ENCODE measurements at regions not wholly inside any gene's neighbourhood (a gene's known extent, or its start where the extent isn't known, plus 50 kb on each side); places are given as distances from the start of the nearest gene placed in this dataset.
"Not testable (repeated sequence)": the region's sequence is repeated elsewhere in the genome, so short reads cannot be mapped to it uniquely, and the experiment has no call there.

- no peak for ATAC-seq
- intact Hi-C loops (cut with DNase I, micrococcal nuclease), result no loop called here
- DNase-seq, result no peak
Observed at GRCh38 chr12:89234324-89235114, 117.8 kb downstream of the DUSP6 start.

DNA sequence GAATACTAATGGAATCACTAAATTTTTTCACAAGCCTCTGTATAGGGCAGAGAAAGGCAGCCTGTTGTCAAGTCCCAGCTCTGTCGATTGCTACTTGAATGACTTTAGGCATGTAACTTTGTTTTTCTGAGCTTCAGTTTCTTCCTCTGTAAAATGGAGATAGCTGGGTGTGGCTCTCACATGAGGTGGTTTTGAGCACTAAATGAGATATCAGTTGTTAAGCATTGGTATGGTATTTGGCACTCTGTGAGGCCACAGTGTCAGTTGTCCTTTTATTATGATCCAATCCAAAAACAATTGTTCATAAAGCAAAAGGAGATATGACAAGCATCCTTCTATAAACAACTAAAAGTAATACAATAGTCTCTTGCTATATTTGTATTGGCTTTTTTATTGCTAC, 120.6 kb downstream of the DUSP6 start:
- intact Hi-C loops (cut with DNase I, micrococcal nuclease), result no loop called here
- ATAC-seq (peak; percentile 27), DNase-seq (no peak)

DNA sequence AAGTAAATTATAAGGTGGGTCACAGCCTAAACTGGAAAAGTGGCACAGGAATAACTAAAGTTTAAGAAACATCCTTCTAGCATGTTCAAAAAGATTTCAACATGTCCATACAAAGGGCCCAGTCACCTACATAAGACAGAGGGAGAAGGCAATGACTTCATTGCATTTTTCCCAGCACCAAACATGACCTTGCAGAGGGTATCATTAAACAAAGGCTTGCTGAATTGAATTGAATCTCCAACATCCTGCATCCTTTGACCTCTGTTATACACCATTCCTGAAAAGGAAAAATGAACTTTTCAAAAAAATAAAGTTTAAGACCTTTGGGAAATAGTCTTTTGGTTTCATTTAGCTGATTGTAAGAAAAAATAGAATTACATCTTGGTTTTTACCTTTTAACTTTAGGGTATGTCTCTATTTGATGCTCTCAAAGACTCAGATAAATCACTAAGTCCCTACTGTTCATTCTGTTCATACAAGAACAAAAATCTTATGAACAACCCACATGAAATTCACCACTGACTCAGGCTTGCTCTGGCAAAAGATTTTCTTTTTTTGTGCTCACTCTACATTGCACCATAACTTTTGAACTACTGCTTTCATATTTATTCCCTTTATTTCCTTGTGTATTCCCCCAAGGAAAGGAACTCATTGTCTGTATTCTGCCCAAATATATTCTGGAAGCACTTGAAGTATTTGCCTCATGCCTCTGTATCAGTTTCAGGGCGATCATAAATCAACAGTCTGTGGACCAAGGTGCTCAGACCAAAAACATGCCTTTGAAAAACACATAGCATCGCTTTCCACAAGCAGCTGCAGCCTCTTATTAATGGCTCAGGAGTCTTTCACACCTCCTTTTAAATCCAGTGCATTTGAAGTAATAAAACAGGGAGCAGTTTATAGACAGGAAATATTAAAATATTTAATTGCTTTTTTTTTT, 121.7 kb downstream of the DUSP6 start:
- intact Hi-C loops (cut with DNase I, micrococcal nuclease), result no loop called here
- DNase-seq, result no peak
- ATAC-seq, result no peak

GRCh38 chr12:89228491-89228890, 123.8 kb downstream of the DUSP6 start:
- no peak for DNase-seq
- no peak for ATAC-seq
- intact Hi-C loops (cut with DNase I, micrococcal nuclease), result no loop called here

DNA sequence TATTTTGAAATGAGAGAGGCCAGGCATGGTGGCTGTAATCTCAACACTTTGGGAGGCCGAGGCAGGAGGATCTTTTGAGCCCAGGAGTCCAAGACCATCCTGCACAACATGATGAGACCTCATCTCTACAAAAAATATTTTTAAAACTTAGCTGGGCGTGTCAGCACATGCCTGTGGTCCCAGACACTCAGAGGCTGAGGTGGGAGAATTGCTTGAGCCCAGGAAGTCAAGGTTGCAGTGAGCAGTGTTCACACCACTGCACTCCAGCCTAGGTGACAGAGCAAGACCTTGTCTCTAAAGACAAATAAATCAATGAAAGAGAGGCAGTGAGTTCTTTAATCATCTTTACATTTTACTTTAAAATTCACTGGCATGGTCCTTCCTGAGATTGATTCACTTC, 124.5 kb downstream of the DUSP6 start:
- DNase-seq (no peak), ATAC-seq (no peak)
- intact Hi-C loops (cut with DNase I, micrococcal nuclease), result no loop called here

DNA sequence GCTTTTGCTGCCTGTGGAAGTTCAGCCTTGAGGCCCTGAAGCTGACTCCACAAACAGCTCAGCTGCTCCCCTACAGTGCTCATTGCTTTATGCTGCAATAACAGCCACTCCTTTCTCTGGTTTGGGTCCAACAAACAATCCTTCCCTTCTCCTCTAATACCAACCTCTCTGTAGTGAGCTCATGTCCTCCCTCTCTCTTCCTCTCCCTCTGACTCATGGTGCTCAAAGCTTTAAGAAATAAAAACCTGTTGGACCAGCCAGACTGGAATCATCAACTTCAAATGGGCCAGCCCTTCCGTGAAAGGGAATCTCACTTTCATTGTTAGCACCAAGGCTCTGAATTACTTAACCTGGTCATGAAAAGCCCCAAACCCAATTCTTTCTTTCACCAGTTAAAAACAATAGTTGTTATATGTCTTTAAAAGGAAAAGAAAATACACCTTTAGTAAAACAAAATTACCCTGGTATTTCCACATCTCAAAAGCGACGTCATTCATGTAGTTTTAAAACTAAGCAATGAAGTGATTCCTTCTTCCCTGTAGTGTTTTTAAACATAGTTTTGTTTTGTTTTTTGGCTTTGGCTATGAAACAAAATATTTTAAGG, 126.4 kb downstream of the DUSP6 start:
- peak; percentile 26 to 50 for DNase-seq
- peak; percentile 98 for ATAC-seq
- intact Hi-C loops (cut with DNase I, micrococcal nuclease), result no loop called here

DNA sequence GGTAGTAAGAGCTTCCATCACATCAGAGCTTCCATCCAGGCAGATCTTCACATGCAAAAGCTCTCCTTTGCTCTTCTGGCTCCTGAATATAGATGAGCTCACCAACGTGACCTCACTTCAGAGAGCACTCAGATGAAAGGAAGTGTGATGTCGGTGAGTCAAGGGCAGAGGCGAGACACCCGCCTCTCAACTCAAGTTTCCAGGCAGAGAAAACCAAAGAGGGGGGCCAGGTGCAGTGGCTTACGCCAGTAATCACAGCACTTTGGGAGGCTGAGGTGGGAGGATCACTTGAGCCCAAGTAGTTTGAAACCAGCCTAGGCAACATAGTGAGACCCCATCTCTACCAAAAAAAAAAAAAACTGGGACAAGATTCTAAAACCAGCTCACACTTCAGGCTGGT, 126.9 kb downstream of the DUSP6 start:
- ATAC-seq (peak; percentile 60), DNase-seq (peak; percentile 22 to 37)
- intact Hi-C loops (cut with DNase I, micrococcal nuclease), result no loop called here

- intact Hi-C loops (cut with DNase I, micrococcal nuclease); ATAC-seq; DNase-seq: not testable (repeated sequence)
Observed at GRCh38 chr12:89222580-89222979, 129.7 kb downstream of the DUSP6 start.

GRCh38 chr12:89217472-89217871, 134.8 kb downstream of the DUSP6 start:
- intact Hi-C loops (cut with DNase I, micrococcal nuclease), result no loop called here
- ATAC-seq (peak; percentile 67), DNase-seq (no peak)

DNA sequence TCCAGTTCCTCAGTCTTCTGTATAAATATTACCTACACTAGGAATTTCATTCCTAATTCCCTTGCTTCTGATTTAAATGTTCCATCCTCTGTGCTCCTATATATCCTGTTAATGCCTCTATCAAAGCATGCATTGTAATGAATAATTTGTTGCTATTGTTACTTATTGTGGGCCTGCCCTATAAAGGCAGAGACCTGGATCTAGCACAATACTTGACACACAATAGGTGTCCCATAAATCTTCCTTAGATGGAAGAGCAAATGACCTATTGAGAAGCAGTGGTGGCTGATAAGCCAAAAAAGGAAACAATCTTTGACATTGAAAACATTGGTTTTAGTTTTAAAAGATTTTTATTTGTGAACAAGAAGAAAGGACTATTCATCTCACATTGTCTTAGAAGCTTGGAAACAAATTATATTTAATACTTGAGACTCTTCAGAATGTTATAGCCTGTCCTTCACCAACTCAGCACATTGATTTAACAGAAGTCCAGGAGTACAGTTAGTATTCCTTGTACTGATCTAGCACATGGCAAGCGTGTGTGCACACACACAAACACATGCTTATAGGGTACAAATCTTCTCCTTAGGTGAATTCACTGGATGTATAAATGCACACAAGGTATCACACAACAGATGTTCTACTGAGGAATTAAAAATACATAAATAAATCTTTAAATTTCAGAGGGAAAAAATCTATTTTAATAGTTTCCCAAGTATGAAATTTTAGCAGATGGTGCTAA, 135.9 kb downstream of the DUSP6 start:
- no peak for ATAC-seq
- intact Hi-C loops (cut with DNase I, micrococcal nuclease), result no loop called here
- DNase-seq, result no peak

DNA sequence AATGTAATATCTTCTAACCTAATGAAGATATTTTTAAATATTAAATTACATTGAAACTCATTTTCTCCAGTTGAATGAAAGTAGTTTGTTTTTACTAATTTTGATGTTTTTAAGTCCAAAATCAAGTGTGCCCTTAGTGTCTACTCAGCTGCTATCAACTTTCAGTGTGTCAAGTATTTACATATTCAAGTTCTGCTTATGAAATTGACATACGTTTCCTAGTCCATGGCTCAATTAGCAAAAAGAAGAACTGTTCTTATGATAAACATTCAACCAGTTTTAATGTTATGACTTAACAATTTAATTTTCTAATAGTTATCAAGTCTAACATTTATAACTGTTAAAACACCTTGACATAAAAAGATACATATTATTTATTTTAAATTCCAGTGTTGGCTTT, 137.1 kb downstream of the DUSP6 start:
- intact Hi-C loops (cut with DNase I, micrococcal nuclease), result no loop called here
- ATAC-seq (no peak), DNase-seq (no peak)

GRCh38 chr12:89213747-89214146, 138.6 kb downstream of the DUSP6 start:
- DNase-seq (no peak), ATAC-seq (no peak)
- intact Hi-C loops (cut with DNase I, micrococcal nuclease), result no loop called here

- ATAC-seq, result peak; percentile 63
- intact Hi-C loops (cut with DNase I, micrococcal nuclease), result no loop called here
- no peak for DNase-seq
Observed at GRCh38 chr12:89213139-89213538, 139.2 kb downstream of the DUSP6 start.

DNA sequence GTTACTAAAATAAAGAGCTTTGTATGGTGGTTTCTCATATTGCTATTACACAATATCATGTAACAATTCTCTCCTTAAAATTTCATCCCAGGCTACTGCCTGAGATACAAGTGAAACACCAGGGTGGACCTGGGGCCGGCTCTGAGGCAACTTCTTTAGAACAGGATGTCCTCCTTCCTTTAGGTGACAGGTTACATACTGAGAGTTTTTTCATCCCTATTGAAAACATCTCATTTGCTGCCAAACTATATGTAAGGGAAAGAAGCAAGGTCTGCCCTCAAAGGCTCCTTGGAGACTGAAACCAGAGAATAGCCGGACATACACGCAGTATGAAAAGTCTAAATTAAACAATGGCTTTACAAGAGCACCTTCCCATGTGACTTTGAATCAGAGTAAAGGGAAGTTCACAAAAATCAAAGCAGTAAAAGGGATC, 139.9 kb downstream of the DUSP6 start:
- peak; percentile 80 for ATAC-seq
- intact Hi-C loops (cut with DNase I, micrococcal nuclease), result no loop called here
- DNase-seq, result peak in 1 of 2 donors; percentile 31

- DNase-seq, result no peak
- intact Hi-C loops (cut with DNase I, micrococcal nuclease), result no loop called here
- no peak for ATAC-seq
Observed at GRCh38 chr12:89211456-89211855, 140.8 kb downstream of the DUSP6 start.

DNA sequence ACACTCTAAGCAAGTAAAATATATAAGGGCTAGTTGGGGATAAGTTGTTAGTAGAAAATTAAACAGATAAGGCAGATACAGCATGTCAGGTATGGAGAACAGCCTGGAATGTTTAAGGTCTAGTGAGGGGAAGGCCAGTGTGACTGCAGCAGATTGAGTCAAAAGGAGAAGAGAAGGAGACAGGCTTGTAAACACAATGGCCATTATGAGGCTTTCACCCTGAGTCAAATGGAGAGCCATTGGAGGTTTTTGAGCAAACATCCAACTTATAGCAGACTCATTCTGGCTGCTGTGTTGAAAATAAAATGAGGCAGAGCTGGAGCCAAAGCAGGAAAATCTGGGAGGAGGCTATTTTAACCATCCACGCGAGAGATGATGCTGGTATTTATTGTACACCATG, 142.0 kb downstream of the DUSP6 start:
- intact Hi-C loops (cut with DNase I, micrococcal nuclease), result no loop called here
- no peak for DNase-seq

DNA sequence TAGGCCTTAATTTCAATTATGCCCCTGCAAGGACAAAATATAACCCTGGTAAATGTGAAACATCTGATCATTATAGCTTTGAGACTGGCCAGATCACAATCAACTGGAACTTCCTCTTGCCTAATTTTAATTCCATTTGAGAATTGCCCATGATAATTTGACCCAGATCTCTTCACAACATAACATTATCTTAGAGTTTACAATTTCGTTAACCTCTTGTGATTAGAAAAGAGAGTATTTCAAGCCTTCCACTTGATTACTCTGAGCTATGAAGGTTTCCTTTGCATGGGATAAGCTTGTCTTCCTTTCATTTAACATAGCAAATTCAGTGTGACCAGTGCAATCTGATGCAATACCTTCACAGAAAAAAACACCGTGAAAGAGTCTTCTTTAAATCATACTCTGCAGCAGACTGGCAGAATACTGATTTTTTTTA, 143.6 kb downstream of the DUSP6 start:
- DNase-seq, result no peak
- intact Hi-C loops (cut with DNase I, micrococcal nuclease), result no loop called here
- no peak for ATAC-seq

More for the DNA sequence above, 142.0 kb downstream of the DUSP6 start:
- no peak for ATAC-seq

DNA sequence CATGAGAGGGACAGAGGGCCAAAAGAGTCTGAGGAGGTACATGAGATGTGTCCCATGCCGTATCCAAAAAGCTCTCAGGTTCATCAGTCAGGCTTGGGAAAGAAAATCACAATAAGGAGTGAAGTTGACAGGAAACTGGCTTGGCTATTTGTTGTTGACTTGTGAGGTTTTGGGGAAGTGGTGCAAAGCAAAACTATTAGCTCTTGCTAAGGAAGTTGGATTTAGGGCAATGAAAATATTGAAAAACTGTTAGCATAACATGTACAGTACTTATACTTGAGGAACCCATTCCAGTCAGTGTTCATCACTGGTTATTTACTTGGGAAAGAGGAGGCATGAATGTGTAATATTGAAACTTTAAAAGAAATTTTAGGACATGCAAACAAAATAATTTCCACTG, 145.9 kb downstream of the DUSP6 start:
- ATAC-seq (no peak), DNase-seq (no peak)
- intact Hi-C loops (cut with DNase I, micrococcal nuclease), result no loop called here

DNA sequence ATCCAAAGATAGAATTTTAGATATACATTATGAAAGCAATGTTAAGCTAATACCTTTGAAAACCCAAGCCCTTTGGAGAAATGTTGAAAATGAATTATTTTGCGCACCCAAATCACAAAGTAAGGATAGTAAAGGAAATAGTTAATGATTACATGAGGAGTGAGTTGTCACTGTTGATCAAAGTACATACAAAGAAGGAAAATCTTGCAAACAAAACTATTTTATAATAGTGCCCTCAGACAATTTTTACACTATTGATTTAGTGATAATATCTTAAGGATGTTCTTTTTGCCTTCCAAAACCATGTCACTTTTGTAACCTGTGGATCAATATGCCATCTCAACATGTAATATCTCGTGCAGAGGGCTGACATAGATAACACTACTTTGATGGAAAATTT, 146.8 kb downstream of the DUSP6 start:
- intact Hi-C loops (cut with DNase I, micrococcal nuclease), result no loop called here
- DNase-seq (no peak), ATAC-seq (peak; percentile 27)

Measured in left colon (tissue), 2 donors.